ENCODE measurements at regions not wholly inside any gene's neighbourhood (a gene's known extent, or its start where the extent isn't known, plus 50 kb on each side); places are given as distances from the start of the nearest gene placed in this dataset.

DNA sequence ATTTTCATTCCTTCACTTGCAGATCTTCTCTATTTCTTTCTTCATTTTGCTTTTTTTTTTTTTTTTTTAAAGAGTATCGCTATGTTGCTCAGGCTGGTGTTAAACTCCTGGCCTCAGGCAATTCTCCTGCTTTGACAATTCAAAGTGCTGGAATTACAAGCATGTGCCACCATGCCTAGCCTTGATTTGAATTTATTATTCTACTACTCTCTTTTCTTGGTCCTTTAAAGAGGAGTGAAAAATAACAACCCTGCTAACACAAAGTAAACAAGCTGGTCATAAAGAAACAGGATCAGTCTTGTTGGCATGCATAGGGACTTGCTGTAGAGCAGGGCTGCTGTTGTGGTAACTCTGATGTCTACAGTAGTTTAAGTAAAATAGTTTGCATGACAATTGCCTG is 1615.3 kb upstream of the ZEB2 start:
- TF ChIP-seq, protein P1, sequence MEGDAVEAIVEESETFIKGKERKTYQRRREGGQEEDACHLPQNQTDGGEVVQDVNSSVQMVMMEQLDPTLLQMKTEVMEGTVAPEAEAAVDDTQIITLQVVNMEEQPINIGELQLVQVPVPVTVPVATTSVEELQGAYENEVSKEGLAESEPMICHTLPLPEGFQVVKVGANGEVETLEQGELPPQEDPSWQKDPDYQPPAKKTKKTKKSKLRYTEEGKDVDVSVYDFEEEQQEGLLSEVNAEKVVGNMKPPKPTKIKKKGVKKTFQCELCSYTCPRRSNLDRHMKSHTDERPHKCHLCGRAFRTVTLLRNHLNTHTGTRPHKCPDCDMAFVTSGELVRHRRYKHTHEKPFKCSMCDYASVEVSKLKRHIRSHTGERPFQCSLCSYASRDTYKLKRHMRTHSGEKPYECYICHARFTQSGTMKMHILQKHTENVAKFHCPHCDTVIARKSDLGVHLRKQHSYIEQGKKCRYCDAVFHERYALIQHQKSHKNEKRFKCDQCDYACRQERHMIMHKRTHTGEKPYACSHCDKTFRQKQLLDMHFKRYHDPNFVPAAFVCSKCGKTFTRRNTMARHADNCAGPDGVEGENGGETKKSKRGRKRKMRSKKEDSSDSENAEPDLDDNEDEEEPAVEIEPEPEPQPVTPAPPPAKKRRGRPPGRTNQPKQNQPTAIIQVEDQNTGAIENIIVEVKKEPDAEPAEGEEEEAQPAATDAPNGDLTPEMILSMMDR (IDR thresholded peaks at IDR 0.05; ENCODE audit: control extremely low read depth, extremely low read depth, low read depth, missing control alignments), result no peak
- ChIA-PET POLR2A (no interaction called here), CTCF (interaction anchor here (2.1 kb wide), 1 partner anchor 10 kb away, joined by 4 read pairs; no protein-coding TSS in a partner anchor)
- no peak for DNase-seq (ENCODE audit: extremely low spot score)

DNA sequence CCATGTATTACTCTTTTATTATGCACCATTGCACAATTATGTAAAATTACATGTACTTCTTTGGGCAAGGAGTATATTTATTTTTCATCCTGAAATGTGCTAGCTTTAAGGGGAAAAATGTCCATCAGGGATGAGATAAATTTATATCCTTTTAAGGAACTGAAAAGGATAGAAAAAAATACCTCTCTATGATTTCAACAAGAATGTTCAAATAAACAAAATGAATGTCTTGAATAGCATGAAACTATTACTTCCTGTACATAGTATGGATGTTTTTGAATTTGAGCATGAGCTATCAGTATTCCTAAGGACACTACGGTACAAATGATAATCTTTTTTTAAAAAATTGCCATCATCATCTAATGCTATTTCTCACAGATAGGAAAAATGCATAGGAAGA is 1611.9 kb upstream of the ZEB2 start:
- ChIA-PET POLR2A (no interaction called here), CTCF (interaction anchor here (1.4 to 2.1 kb wide), 2 partner anchors 12 kb away, joined by 3 to 6 read pairs; no protein-coding TSS in a partner anchor)
- TF ChIP-seq, protein P1 (IDR thresholded peaks at IDR 0.05; ENCODE audit: control extremely low read depth, extremely low read depth, low read depth, missing control alignments), result no peak
- no peak for DNase-seq (ENCODE audit: extremely low spot score)

DNA sequence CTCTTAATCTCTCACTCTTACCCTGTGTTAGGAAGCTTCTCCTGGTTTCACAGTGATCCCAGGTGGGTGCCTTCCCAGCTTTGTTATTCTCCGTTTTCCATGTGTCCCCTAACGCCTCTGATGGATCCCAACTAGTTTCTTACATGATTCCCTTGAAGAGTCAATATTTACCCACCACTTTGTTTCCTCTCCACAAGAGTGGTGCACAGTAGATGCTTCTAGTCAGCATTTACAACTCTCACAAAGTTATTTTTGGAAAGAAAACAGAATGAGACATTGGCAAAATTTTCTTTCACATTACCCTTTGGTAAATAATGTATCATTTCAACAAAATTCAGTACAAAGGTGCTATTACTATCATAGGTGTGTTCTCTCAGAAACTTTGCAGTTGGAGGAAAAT is 1611.1 kb upstream of the ZEB2 start:
- CTCF ChIA-PET, result interaction anchor here (1.4 kb wide), 1 partner anchor 11 kb away, joined by 3 read pairs; no protein-coding TSS in a partner anchor
- no peak for DNase-seq (ENCODE audit: extremely low spot score)
- TF ChIP-seq, protein P1 (IDR thresholded peaks at IDR 0.05; ENCODE audit: control extremely low read depth, extremely low read depth, low read depth, missing control alignments), result no peak
- POLR2A ChIA-PET, result no interaction called here

DNA sequence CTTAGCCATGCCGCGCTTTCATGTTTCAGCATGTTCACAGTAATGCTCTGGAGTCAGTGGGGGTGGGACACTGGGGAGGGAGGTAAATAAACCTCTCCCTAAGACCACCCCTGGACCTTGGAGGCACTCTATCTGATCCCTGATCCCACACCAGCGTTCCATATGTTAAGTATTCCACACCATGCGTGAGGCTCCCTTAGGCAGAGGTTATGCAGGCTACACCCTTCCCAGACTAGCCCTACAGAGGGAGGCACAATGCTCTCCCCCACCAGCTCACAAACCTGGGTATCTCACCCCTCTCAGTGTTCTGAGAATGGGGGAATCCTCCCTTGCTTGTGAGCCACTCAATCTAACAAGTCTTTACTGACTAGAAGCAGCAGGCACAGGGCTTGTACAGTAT is 1610.4 kb upstream of the ZEB2 start:
- ChIA-PET CTCF (no interaction called here), POLR2A (no interaction called here)
- no peak for DNase-seq (ENCODE audit: extremely low spot score)
- TF ChIP-seq, protein P1 (IDR thresholded peaks at IDR 0.05; ENCODE audit: control extremely low read depth, extremely low read depth, low read depth, missing control alignments), result no peak

DNA sequence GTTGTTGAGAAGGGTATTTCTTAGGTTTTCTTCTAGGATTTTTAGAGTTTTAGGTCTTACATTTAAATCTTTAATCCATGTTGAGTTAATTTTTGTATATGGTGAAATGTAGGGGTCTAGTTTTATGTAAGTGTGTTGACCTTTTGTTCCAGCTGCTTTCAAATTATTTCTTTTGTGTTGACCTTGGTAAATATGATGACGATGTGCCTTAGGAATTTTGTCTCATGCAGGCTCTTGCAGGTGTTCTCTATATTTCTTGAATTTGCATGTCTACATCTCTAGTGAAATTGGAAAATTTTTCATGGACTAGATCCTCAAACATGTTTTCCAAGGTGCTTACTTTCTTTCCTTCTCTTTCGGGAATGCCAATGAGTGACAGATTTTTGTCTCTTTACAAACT is 1609.3 kb upstream of the ZEB2 start:
- ChIA-PET POLR2A (no interaction called here), CTCF (interaction anchor here (0.9 kb wide), 1 partner anchor 11 kb away, joined by 3 read pairs; no protein-coding TSS in a partner anchor)
- TF ChIP-seq, protein P1 (IDR thresholded peaks at IDR 0.05; ENCODE audit: control extremely low read depth, extremely low read depth, low read depth, missing control alignments), result no peak
- no peak for DNase-seq (ENCODE audit: extremely low spot score)

DNA sequence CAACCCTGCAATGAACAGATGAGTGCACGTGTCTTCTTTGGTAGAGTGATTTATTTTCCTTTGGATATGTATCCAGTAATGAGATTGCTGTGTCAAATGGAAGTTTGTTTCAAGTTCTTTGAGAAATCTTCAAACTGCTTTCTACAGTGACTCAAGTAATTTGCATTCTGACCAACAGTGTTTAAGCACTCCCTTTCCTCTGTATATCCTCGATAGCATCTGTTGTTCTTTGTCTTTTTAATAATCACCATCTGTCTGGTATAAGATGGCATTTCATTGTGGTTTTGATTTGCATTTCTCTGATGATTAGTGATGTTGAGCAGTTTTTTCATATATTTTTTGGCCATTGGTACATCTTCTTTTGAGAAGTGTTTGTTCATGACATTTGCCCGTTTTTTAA is 1608.3 kb upstream of the ZEB2 start:
- TF ChIP-seq, protein P1 (IDR thresholded peaks at IDR 0.05; ENCODE audit: control extremely low read depth, extremely low read depth, low read depth, missing control alignments), result no peak
- DNase-seq (ENCODE audit: extremely low spot score), result no peak
- ChIA-PET POLR2A (no interaction called here), CTCF (no interaction called here)

DNA sequence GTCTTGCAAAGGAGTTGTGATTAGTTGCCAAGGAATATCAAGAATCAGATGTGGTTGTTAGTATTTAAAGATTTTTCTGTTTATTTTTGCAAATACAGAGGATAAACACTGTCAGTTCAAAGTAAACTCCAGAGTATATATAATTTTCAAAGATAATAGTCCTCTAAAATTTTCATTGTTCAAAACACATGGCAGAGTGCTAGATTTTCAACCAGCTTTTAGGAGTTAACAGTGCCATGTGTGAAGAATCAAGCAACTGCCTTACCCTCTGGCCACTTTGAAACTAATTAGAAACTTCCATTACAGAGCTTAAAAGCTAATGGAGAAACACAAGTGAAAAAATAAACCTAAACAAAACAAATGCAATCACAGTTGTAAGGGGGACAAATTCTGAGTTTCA is 1605.6 kb upstream of the ZEB2 start:
- ChIA-PET CTCF (interaction anchor here (0.5 to 1.6 kb wide), 4 partner anchors 8 to 75 kb away, joined by 3 to 10 read pairs (median 4); no protein-coding TSS in a partner anchor), POLR2A (no interaction called here)
- no peak for DNase-seq (ENCODE audit: extremely low spot score)
- TF ChIP-seq, protein P1 (IDR thresholded peaks at IDR 0.05; ENCODE audit: control extremely low read depth, extremely low read depth, low read depth, missing control alignments), result no peak
